Duodenal mucosa (tissue), 2 donors: ENCODE measurements at regions not wholly inside any gene's neighbourhood (a gene's known extent, or its start where the extent isn't known, plus 50 kb on each side); places are given as distances from the start of the nearest gene placed in this dataset.

Experiments used
- H3K27ac ChIP-seq: one replicate; pipeline ENCODE4 v1.7.0; 2013; ENCODE audit warnings: low read depth, low read length
- H3K27me3 ChIP-seq, 2 donors: one replicate each; pipeline ENCODE4 v1.7.0; 2013; ENCODE audit warnings: low read length in 2 of 2, control low read depth in 1 of 2; ENCODE audit not compliant: insufficient read depth in 2 of 2, control insufficient read depth in 1 of 2
- H3K36me3 ChIP-seq, 2 donors: one replicate each; pipeline ENCODE4 v1.7.0; 2013; ENCODE audit warnings: low read length in 2 of 2, control low read depth in 1 of 2; ENCODE audit not compliant: insufficient read depth in 2 of 2, control insufficient read depth in 1 of 2
- H3K4me1 ChIP-seq, 2 donors: one replicate each; pipeline ENCODE4 v1.7.0; 2013; ENCODE audit warnings: low read length in 2 of 2, control low read depth in 1 of 2; ENCODE audit not compliant: insufficient read depth in 2 of 2, control insufficient read depth in 1 of 2
- H3K4me3 ChIP-seq, 2 donors: one replicate each; pipeline ENCODE4 v1.7.0; 2013; ENCODE audit warnings: low read length in 2 of 2, low read depth in 1 of 2
- H3K9ac ChIP-seq, 2 donors: one replicate each; pipeline ENCODE4 v1.7.0; 2013; ENCODE audit warnings: low read length in 2 of 2, low read depth in 1 of 2
- H3K9me3 ChIP-seq, 2 donors: one replicate each; pipeline ENCODE4 v1.7.0; 2013; ENCODE audit warnings: low read length in 2 of 2, control low read depth in 1 of 2; ENCODE audit not compliant: control insufficient read depth in 1 of 2

GRCh38 chr5:13640270-13640669 lies 304.2 kb downstream of the DNAH5 start:
- no peak overlapping the region for H3K27ac ChIP-seq
- H3K27me3 ChIP-seq, result no peaks in the 10 kb centered on the region
- H3K36me3 ChIP-seq, result no peaks in the 10 kb centered on the region
- no peaks in the 10 kb centered on the region for H3K9me3 ChIP-seq
- no peaks in the 10 kb centered on the region for H3K4me1 ChIP-seq
- H3K9ac ChIP-seq, result no peak overlapping the region
- H3K4me3 ChIP-seq, result no peak overlapping the region

DNA sequence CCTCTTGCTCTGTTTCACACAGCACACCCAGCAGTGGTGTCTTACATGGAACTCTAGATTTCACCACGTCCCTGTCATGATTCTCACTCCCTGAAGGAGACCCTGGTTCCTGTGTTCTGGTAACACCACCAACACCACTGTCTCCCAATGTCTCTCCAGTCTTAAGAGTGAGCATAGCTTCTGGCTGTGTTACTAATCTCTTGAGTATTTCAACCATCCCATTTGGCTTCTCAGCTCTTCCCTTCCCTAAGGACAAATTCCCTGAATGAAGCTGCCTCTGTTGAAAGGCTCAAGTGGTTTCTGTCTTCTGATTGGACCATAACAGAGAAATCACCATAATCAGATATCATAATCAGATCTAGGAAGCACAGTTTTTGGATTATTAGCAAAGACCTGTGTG lies 311.8 kb downstream of the DNAH5 start:
- Histone ChIP-seq H3K36me3 (no peaks in the 10 kb centered on the region), H3K27me3 (no peaks in the 10 kb centered on the region), H3K4me3 (no peak overlapping the region), H3K27ac (no peak overlapping the region), H3K4me1 (no peaks in the 10 kb centered on the region), H3K9ac (no peak overlapping the region), H3K9me3 (no peaks in the 10 kb centered on the region)

GRCh38 chr5:13629218-13629617 lies 315.3 kb downstream of the DNAH5 start:
- no peaks in the 10 kb centered on the region for H3K9me3 ChIP-seq
- no peak overlapping the region for H3K27ac ChIP-seq
- no peaks in the 10 kb centered on the region for H3K36me3 ChIP-seq
- no peak overlapping the region for H3K9ac ChIP-seq
- H3K4me3 ChIP-seq, result no peak overlapping the region
- H3K27me3 ChIP-seq, result no peaks in the 10 kb centered on the region
- H3K4me1 ChIP-seq, result no peaks in the 10 kb centered on the region

GRCh38 chr5:13627673-13628454 lies 316.6 kb downstream of the DNAH5 start:
- Histone ChIP-seq H3K27me3 (no peaks in the 10 kb centered on the region), H3K9me3 (no peaks in the 10 kb centered on the region), H3K9ac (no peak overlapping the region), H3K4me1 (no peaks in the 10 kb centered on the region), H3K4me3 (no peak overlapping the region), H3K27ac (no peak overlapping the region), H3K36me3 (no peaks in the 10 kb centered on the region)

GRCh38 chr5:13625616-13626198 lies 318.8 kb downstream of the DNAH5 start:
- H3K36me3 ChIP-seq, result no peaks in the 10 kb centered on the region
- no peak overlapping the region for H3K9ac ChIP-seq
- H3K9me3 ChIP-seq, result no peaks in the 10 kb centered on the region
- H3K4me3 ChIP-seq, result no peak overlapping the region
- no peaks in the 10 kb centered on the region for H3K27me3 ChIP-seq
- no peaks in the 10 kb centered on the region for H3K4me1 ChIP-seq
- no peak overlapping the region for H3K27ac ChIP-seq

DNA sequence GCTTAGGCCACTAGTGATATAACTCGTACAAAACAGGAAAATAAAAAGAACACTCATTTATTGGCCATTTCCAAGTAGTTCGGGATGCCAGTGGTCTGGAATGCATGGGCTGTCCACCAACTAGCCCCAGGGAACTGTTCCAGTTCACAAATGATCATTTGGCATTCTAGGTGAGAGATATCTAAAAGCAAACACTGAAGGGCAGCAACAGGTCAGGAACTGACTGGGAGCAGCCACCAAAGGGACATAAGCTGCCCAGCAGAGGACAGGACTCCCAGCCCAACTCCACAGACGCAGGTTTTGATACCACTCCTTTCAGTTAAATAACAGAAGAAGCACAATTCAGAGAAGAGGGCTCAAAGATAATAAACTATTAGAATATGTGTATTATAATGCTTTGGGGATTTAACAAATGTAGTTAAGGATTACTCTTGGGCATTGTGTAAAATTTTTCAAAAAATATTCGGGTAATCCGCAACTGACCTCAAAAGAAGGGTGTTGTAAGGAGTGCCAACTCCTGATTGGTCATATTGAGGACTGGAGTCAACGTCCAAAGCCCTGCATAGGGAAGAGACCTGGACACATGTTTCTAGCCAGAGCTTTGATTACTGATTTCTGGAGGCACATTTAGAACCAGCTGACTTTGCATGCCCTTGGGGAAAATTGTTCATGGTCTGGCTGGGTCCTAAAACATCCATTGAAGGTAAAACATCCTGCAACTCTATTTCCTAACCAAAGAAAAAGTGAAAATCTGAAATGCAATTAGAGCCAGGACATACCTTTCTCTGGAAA lies 320.0 kb downstream of the DNAH5 start:
- Histone ChIP-seq H3K4me3 (no peak overlapping the region), H3K27me3 (no peaks in the 10 kb centered on the region), H3K27ac (no peak overlapping the region), H3K9ac (no peak overlapping the region), H3K36me3 (no peaks in the 10 kb centered on the region), H3K4me1 (no peaks in the 10 kb centered on the region), H3K9me3 (no peaks in the 10 kb centered on the region)

GRCh38 chr5:13613621-13614020 lies 330.9 kb downstream of the DNAH5 start:
- Histone ChIP-seq H3K4me3 (no peak overlapping the region), H3K4me1 (no peaks in the 10 kb centered on the region), H3K27ac (no peak overlapping the region), H3K36me3 (no peaks in the 10 kb centered on the region), H3K9ac (no peak overlapping the region), H3K27me3 (no peaks in the 10 kb centered on the region), H3K9me3 (no peaks in the 10 kb centered on the region)

DNA sequence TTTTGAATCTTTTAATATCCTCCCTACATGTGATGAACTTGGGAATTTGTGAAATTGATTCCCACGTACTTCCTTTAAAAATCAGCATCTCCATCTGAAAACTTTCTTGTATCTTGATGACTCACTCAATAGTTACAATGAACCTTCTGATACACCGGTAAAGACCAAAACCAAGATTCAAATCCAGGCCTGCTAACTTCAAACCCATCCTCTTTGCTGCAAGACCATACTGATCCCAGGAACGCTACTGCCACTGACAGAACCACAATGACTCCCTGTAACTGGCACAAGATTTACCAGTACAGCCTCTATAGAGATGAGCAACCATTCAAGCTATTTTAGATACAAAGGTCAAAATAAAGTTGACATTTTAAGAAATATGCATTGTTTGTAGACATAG lies 332.9 kb downstream of the DNAH5 start:
- Histone ChIP-seq H3K4me3 (no peak overlapping the region), H3K27me3 (no peaks in the 10 kb centered on the region), H3K9me3 (no peaks in the 10 kb centered on the region), H3K4me1 (no peaks in the 10 kb centered on the region), H3K27ac (no peak overlapping the region), H3K9ac (no peak overlapping the region), H3K36me3 (no peaks in the 10 kb centered on the region)

- H3K27ac ChIP-seq, result no peak overlapping the region
- H3K9me3 ChIP-seq, result no peaks in the 10 kb centered on the region
- H3K4me1 ChIP-seq, result no peaks in the 10 kb centered on the region
- no peak overlapping the region for H3K9ac ChIP-seq
- no peak overlapping the region for H3K4me3 ChIP-seq
- no peaks in the 10 kb centered on the region for H3K36me3 ChIP-seq
- H3K27me3 ChIP-seq, result no peaks in the 10 kb centered on the region
These were observed 335.0 kb downstream of the DNAH5 start for GRCh38 chr5:13609504-13609903.

- no peak overlapping the region for H3K4me3 ChIP-seq
These were observed 338.4 kb downstream of the DNAH5 start for GRCh38 chr5:13606051-13606450.

More at GRCh38 chr5:13606051-13606450, 338.4 kb downstream of the DNAH5 start:
- Histone ChIP-seq H3K9ac (no peak overlapping the region), H3K9me3 (no peaks in the 10 kb centered on the region), H3K27me3 (no peaks in the 10 kb centered on the region), H3K27ac (no peak overlapping the region), H3K4me1 (no peaks in the 10 kb centered on the region), H3K36me3 (no peaks in the 10 kb centered on the region)
